Activated T-cell treated with anti-CD3 and anti-CD28 coated beads, Interleukin-2, amount 50 U/mL, for 4 hours (primary cell): ENCODE measurements at regions not wholly inside any gene's neighbourhood (a gene's known extent, or its start where the extent isn't known, plus 50 kb on each side); places are given as distances from the start of the nearest gene placed in this dataset.
"Not testable (repeated sequence)": the region's sequence is repeated elsewhere in the genome, so short reads cannot be mapped to it uniquely, and the experiment has no call there.

Experiments used
- ATAC-seq, 2 donors: fragments of 200-7000 bp; cut with Tn5 transposase; one replicate each; pipeline ENCODE4 v1.10.0; 2021
- DNase-seq: peaks from one replicate; pipeline ENCODE4 v3.0.0-alpha.2; 2020
- H3K27me3 Mint-ChIP-seq: one replicate; pipeline ENCODE4 v1.8.0; 2021; ENCODE audit warnings: low read depth, mixed read lengths
- H3K36me3 Mint-ChIP-seq: one replicate; pipeline ENCODE4 v1.8.0; 2022; ENCODE audit warnings: mixed read lengths; ENCODE audit not compliant: insufficient read depth
- H3K4me1 Mint-ChIP-seq: one replicate; pipeline ENCODE4 v1.8.0; 2021; ENCODE audit warnings: low read depth, mixed read lengths
- H3K4me3 Mint-ChIP-seq: one replicate; pipeline ENCODE4 v1.8.0; 2021; ENCODE audit warnings: mild to moderate bottlenecking, moderate library complexity, mixed read lengths
- H3K9me3 Mint-ChIP-seq: one replicate; pipeline ENCODE4 v1.8.0; 2021; ENCODE audit warnings: mixed read lengths

GRCh38 chrX:74080165-74080564, 223.8 kb upstream of the ZCCHC13 start:
- no peak overlapping the region for H3K4me3 Mint-ChIP-seq
- H3K4me1 Mint-ChIP-seq = no peaks in the 10 kb centered on the region
- peaks cover 5% of the 10 kb centered on the region for H3K36me3 Mint-ChIP-seq
- H3K27me3 Mint-ChIP-seq = no peaks in the 10 kb centered on the region
- ATAC-seq = no peak
- DNase-seq = no peak
- peaks cover 9% of the 10 kb centered on the region for H3K9me3 Mint-ChIP-seq

- DNase-seq = no peak
- ATAC-seq = no peak
- Mint-ChIP-seq H3K9me3 (peaks cover 13% of the 10 kb centered on the region), H3K4me3 (no peak overlapping the region), H3K36me3 (peaks cover 2% of the 10 kb centered on the region), H3K4me1 (no peaks in the 10 kb centered on the region), H3K27me3 (no peaks in the 10 kb centered on the region)
Measured at GRCh38 chrX:74065831-74066390, 213.4 kb upstream of the XIST start.

GRCh38 chrX:74063426-74064155, 211.1 kb upstream of the XIST start:
- no peak for ATAC-seq
- Mint-ChIP-seq H3K9me3 (peaks cover 9% of the 10 kb centered on the region), H3K4me3 (no peak overlapping the region), H3K27me3 (no peaks in the 10 kb centered on the region), H3K36me3 (peaks cover 2% of the 10 kb centered on the region), H3K4me1 (no peaks in the 10 kb centered on the region)
- DNase-seq = no peak

GRCh38 chrX:74061879-74062278, 209.4 kb upstream of the XIST start:
- Mint-ChIP-seq H3K27me3 (no peaks in the 10 kb centered on the region), H3K4me1 (no peaks in the 10 kb centered on the region), H3K4me3 (no peak overlapping the region), H3K36me3 (peaks cover 2% of the 10 kb centered on the region), H3K9me3 (no peaks in the 10 kb centered on the region)
- ATAC-seq (no peak), DNase-seq (no peak)

GRCh38 chrX:74049126-74049525, 196.6 kb upstream of the XIST start:
- Mint-ChIP-seq H3K4me3 (no peak overlapping the region), H3K4me1 (no peaks in the 10 kb centered on the region), H3K27me3 (no peaks in the 10 kb centered on the region), H3K36me3 (no peaks in the 10 kb centered on the region), H3K9me3 (peaks cover 11% of the 10 kb centered on the region)
- no peak for ATAC-seq
- DNase-seq = no peak

- H3K4me1 Mint-ChIP-seq, ATAC-seq, H3K4me3 Mint-ChIP-seq, H3K27me3 Mint-ChIP-seq, H3K9me3 Mint-ChIP-seq, DNase-seq, H3K36me3 Mint-ChIP-seq: not testable (repeated sequence)
Measured at GRCh38 chrX:74034066-74034465, 181.6 kb upstream of the XIST start.

- H3K36me3 Mint-ChIP-seq, H3K9me3 Mint-ChIP-seq, H3K27me3 Mint-ChIP-seq, ATAC-seq, H3K4me3 Mint-ChIP-seq, DNase-seq, H3K4me1 Mint-ChIP-seq: not testable (repeated sequence)
Measured at GRCh38 chrX:74031527-74031926, 179.0 kb upstream of the XIST start.

- H3K36me3 Mint-ChIP-seq, H3K9me3 Mint-ChIP-seq, H3K4me1 Mint-ChIP-seq, H3K27me3 Mint-ChIP-seq, DNase-seq, ATAC-seq, H3K4me3 Mint-ChIP-seq: not testable (repeated sequence)
Measured at GRCh38 chrX:74030766-74031165, 178.3 kb upstream of the XIST start.

- not testable (repeated sequence) for ATAC-seq, H3K4me1 Mint-ChIP-seq, DNase-seq, H3K36me3 Mint-ChIP-seq, H3K9me3 Mint-ChIP-seq, H3K27me3 Mint-ChIP-seq, H3K4me3 Mint-ChIP-seq
Measured at GRCh38 chrX:74025145-74025544, 172.6 kb upstream of the XIST start.

GRCh38 chrX:74023203-74023602, 170.7 kb upstream of the XIST start:
- DNase-seq (no peak), ATAC-seq (no peak)
- peaks cover 2% of the 10 kb centered on the region for H3K27me3 Mint-ChIP-seq
- no peaks in the 10 kb centered on the region for H3K4me1 Mint-ChIP-seq
- peaks cover 3% of the 10 kb centered on the region for H3K9me3 Mint-ChIP-seq
- H3K4me3 Mint-ChIP-seq = no peak overlapping the region
- H3K36me3 Mint-ChIP-seq = no peaks in the 10 kb centered on the region

- DNase-seq = no peak
- Mint-ChIP-seq H3K27me3 (peaks cover 2% of the 10 kb centered on the region), H3K9me3 (no peaks in the 10 kb centered on the region), H3K4me3 (no peak overlapping the region), H3K4me1 (peaks cover 2% of the 10 kb centered on the region), H3K36me3 (no peaks in the 10 kb centered on the region)
- no peak for ATAC-seq
Measured at GRCh38 chrX:74018253-74018652, 165.7 kb upstream of the XIST start.

GRCh38 chrX:74015379-74016019, 163.0 kb upstream of the XIST start:
- Mint-ChIP-seq H3K36me3 (no peaks in the 10 kb centered on the region), H3K27me3 (peaks cover 1% of the 10 kb centered on the region), H3K4me1 (peaks cover 2% of the 10 kb centered on the region), H3K4me3 (no peak overlapping the region), H3K9me3 (no peaks in the 10 kb centered on the region)
- ATAC-seq (peak; percentile 74 to 81), DNase-seq (peak; percentile 66)

- Mint-ChIP-seq H3K4me3 (no peak overlapping the region), H3K4me1 (no peaks in the 10 kb centered on the region), H3K27me3 (no peaks in the 10 kb centered on the region), H3K9me3 (peaks cover 4% of the 10 kb centered on the region), H3K36me3 (peaks cover 10% of the 10 kb centered on the region)
- ATAC-seq (no peak), DNase-seq (no peak)
Measured at GRCh38 chrX:74009041-74009440, 156.5 kb upstream of the XIST start.

- peaks cover 4% of the 10 kb centered on the region for H3K9me3 Mint-ChIP-seq
- H3K27me3 Mint-ChIP-seq = no peaks in the 10 kb centered on the region
- H3K4me3 Mint-ChIP-seq = no peak overlapping the region
- DNase-seq = no peak
- no peak for ATAC-seq
- H3K36me3 Mint-ChIP-seq = peaks cover 14% of the 10 kb centered on the region
- H3K4me1 Mint-ChIP-seq = peaks cover 3% of the 10 kb centered on the region
Measured at GRCh38 chrX:73992019-73992418, 139.5 kb upstream of the XIST start.

GRCh38 chrX:73987166-73987565, 134.7 kb upstream of the XIST start:
- no peak for ATAC-seq
- Mint-ChIP-seq H3K36me3 (peaks cover 8% of the 10 kb centered on the region), H3K4me1 (peaks cover 3% of the 10 kb centered on the region), H3K9me3 (no peaks in the 10 kb centered on the region), H3K4me3 (no peak overlapping the region), H3K27me3 (no peaks in the 10 kb centered on the region)
- no peak for DNase-seq
